OCI-LY7 (cell line): ENCODE measurements at regions not wholly inside any gene's neighbourhood (a gene's known extent, or its start where the extent isn't known, plus 50 kb on each side); places are given as distances from the start of the nearest gene placed in this dataset.

ENCODE experiments used
- CTCF ChIP-seq: fragments of 200-600 bp; sonication (generic); conservative IDR thresholded peaks from 2 replicates; pipeline ENCODE4 v1.5.1; 2014; ENCODE audit warnings: mild to moderate bottlenecking, antibody characterized with exemption, low read length, moderate library complexity, mixed read lengths
- EZH2phosphoT487 ChIP-seq: fragments of 200-600 bp; sonication (generic); IDR thresholded peaks from 2 replicates; pipeline ENCODE4 v1.6.1; 2018; ENCODE audit warnings: low read depth, borderline replicate concordance, mild to moderate bottlenecking, mixed run types, antibody characterized with exemption, low read length, moderate library complexity, mixed read lengths

- TF ChIP-seq CTCF (no peak), EZH2phosphoT487 (no peak)
These were observed 388.0 kb upstream of the CA10 start for GRCh38 chr17:52546493-52546892.
